SIG-M5 treated with dmso at 0.1 percent for 504 hours (cell line): ENCODE measurements at regions not wholly inside any gene's neighbourhood (a gene's known extent, or its start where the extent isn't known, plus 50 kb on each side); places are given as distances from the start of the nearest gene placed in this dataset.

ENCODE experiments used
- DNase-seq: peaks from one replicate; lab custom pipeline; 2025; ENCODE audit not compliant: unreplicated experiment; lab: John Stamatoyannopoulos, UW

DNA sequence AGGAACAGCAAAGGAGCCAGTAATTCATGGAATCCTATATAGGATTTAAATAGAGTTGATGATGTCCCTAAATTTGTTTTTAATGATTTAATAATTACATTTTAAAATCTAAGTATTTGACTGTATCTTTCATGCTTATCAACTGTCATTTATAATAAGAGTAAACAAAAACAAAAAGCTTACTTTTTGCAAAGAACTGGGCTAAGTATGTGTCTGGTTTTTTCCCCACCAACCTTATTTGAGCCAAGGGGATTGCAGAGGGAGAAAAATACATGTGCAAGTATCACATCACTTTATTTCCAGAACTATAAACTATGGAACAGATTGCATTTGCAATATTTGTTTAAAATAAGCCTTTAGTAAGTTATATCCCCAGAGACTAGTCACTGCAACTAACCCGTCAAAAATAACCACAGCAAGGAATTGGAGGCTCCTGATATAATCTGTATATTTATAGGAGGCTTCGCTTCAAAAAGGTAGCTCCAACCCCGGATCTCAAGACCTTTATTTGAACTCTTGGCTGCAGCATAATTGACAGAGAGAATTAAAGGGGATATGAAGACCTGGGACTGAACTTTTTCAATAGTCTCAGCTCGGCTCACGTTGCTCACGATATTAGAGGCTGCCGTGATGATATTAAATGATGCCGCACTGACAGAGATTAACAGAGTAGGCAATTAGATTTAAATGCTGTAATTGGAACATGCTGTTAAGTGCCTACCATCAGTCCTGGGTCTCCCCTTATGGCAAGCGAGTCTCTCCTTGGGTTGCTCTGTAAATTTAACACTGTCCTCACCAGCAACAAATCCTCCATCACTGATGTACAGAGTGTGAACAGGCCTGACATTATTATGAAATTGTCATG is 329.1 kb upstream of the NFIA start:
- DNase-seq: no peak

DNA sequence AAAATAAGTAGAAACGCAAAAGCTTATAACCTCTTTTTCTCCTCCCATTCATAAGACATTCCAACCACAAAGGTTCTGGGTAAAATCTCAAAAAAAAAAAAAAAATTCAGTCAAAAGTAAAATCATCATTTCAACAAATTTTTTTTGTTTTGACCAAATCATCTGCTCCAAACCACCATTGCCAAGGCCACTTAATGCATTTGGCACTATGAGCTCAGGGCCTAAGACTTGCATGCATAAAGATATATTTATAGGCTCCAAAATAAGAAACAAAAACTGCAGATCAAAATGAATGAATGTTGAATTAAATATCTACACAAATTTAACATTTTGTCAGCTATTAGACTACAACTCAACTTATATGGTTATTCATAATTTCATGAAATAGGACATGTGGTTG is 331.1 kb upstream of the NFIA start:
- no peak for DNase-seq

DNA sequence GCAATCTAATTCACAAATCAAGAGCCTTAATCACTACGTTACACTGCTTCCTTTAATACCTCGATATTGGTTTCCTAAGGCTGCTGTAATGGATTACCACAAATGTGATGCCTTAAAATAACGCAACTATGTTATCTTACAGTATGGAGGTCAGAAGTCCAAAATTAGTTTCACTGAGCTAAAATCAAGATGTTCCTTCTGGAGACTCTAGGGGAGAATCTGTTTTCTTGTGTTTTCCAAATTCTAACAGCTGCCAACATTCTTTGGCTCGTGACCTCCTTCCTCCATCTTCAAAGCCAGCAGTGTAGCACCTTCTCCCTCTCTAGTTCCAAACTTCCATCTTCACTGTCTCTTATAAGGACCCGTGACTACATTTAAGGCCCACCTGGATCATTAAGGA is 335.0 kb upstream of the NFIA start:
- no peak for DNase-seq

DNA sequence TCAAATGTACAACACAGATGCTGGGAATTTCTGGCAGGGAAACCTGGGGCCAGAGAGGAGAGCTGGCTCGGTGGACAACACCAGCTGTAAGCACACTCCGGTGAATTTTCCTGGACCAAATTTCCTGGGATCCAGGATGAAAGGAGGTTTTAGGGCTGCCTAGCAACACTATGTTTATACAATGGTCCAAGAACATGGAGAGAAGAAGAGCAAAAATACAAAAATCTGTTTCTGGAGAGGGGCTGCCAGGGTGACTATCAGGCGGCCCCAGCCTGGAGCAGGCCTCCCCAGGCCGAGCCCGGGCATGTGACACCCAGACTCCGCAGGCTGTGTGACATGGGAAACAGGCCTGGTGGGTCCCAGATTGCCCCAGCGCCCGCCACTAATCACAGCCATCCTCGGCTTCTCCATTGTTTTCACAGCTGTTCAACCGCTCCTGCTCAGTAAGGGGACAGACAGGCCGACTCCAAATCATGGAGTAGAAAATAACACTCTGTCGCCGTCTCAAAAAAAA is 336.0 kb upstream of the NFIA start:
- no peak for DNase-seq

DNA sequence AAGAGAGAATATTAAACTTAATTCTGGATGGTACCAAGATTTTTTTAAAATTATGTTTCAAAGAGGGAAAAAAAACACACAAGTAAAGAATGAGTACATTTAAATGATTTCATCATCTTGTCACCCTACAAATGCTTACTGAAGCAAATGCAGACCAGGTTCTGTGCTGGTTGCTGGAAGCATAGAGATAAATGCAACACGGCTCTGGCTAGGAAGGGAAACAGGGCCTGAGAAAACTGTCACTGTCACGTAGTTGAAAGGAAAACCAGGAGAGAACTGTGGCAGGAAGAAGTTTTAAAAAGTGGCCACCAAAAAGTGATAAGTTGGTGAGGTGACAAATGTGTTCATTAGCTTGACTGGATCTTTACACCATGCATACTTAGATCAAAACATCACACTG is 336.9 kb upstream of the NFIA start:
- no peak for DNase-seq

DNA sequence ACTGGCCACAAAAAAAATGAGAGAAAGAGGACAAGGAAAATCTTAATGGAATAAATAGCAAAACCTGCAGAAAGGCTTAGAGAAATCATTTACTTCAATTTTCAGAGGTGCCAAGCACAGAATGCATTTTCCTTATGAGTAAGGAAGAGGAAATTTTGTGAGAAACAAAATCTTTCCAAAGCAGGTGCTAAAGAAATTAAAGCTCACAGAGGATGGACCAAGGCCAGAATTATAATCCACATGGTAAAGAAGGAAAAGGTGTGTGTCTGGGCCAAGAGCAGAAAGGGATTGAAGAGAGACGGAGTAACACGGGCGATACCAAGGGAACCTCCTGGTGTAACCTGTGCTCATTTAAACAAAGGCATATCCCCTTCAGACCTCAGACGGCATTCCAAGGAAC is 340.0 kb upstream of the NFIA start:
- DNase-seq: no peak

DNA sequence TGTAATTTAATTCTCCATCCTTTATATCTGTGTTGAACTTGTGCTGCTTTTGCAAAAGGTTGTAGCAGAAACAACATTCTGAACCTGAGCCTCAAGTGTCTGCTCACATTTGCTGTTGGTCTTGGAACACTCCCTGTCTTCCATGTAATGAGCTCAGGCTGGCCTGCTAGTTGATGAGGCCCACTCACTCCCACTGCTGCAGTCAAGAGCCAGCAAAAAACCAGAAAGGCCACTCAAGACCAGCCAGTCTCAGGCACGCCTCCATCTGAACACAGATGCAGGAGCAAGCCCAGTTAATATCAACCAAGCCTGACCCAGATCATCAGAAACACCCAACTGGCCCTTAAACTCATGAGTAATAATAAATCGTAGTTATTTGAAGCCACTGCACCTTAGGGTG is 342.2 kb upstream of the NFIA start:
- no peak for DNase-seq

DNA sequence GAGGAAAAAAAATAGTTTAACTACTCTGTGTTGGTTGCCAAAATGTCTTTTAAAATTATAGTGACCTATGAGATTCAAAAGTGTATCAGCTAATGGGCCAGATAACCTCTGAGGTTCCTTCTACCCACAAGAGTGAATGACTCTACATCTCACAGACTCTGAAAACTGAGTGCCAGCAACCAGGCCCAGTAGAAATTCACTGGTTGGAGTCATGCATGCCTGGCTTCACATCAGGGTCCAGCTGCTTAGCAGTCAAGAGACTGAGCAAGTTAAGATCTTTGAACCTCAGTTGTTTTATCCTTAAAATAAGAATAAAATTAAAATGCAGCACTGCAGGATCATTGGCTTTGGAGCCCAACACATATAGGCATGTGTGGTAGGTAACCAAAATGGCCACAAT is 342.6 kb upstream of the NFIA start:
- no peak for DNase-seq

DNA sequence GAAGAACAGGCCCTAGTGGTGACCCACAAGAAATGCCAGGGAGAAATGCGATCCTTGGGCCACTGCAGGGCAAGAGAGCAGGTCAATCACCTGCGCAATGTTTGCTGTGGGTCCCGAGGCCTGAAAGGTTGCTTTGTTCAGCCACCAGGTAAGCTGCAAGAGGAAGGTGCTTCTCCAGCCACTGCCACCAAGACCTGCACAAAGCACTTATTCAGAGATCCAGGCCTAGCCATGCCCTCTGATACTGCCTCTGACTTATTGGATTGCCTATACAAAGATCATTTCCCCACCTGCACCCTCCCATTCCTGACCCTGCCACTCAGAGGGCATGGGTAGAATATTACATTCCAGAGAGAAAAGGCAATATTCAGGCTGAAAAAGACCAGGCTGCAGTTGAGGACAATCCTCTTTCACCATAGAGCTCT is 349.4 kb upstream of the NFIA start:
- no peak for DNase-seq

DNA sequence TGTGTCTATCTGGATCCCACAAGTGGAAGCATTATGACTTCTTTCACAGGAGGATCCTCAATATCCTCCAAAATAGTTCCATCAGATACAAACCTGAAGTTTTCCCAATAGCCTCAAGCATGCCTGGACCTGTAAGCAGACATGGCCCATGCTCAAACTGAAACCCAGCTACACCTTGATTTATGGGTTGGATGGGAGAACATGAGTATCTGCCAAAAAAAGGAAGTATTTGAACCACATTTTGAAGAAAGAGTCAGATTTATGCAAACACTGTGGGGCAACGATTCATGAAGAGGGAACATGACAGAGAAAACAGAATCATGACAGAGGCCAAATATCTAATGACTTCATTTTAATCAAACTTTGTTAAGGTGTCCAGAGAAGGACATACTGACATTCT is 351.0 kb upstream of the NFIA start:
- no peak for DNase-seq

DNA sequence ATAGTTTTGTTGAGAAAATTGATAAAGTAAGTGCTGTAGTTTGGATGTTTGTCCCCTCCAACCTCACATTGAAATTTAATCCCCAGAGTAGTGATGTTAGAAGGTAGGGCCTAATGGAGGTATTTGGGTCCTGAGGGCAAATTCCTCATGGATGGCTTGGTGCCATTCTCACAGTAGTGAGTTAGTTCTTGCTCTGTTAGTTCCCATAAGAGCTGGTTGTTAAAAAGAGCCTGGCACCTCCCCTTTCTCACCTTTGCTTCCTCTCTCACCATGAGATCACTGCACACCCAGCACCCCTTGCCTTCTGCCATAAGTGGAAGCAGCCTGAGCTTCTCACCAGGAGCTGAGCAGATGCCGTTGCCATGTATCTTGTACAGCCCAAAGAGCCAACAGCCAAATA is 354.8 kb upstream of the NFIA start:
- DNase-seq: no peak

DNA sequence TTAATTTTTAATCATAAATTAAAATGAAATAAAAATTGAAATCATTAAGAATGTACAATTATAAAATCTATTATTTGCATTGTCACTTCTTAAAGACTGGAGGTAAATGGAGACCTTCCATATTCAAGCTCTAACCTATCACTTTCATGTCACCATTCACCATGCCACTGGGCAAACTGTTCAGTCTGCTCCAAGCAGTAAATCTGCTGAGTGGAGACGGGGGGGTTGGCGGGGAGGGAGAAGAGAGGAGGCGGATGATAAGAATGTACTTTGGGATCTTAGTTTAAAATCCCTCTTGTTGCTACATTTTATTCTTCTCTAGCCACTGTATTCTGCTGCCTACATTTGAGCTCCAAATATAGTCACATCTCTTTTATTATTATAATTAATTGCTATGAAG is 365.9 kb upstream of the NFIA start:
- no peak for DNase-seq

DNA sequence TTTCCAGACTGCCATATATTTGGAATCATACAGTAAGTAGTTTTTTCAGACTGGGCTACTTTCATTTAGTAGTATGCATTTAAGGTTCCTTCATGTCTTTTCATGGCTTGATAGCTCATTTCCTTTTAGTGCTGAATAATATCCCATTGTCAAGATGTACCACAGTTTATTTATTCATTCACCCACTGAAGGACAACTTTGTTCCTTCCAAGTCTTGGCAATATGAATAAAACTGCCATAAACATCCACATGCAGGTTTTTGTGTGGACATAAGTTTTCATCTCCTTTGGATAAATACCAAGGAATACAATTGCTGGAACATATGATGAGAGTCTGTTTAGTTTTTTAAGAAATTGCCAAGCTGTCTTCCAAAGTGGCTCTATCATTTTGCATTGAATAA is 366.4 kb upstream of the NFIA start:
- DNase-seq: no peak

DNA sequence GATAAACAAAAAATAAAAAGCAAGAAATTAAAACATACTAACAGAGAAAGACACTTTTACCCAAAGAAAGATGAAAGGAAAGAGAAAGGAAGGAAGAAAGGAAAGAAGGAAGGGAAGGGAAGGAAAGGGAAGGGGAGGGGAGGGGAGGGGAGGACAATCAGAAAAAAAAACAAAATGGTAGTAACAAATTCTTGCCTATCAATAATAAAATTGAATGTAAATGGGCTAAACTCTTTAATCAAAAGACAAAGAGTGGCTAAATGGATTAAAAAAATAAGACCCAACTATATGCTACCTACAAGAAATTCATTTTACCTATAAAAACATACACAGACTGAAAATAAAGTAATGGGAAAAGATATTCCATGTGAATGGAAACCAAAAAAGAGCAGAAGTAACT is 372.9 kb upstream of the NFIA start:
- DNase-seq: no peak

DNA sequence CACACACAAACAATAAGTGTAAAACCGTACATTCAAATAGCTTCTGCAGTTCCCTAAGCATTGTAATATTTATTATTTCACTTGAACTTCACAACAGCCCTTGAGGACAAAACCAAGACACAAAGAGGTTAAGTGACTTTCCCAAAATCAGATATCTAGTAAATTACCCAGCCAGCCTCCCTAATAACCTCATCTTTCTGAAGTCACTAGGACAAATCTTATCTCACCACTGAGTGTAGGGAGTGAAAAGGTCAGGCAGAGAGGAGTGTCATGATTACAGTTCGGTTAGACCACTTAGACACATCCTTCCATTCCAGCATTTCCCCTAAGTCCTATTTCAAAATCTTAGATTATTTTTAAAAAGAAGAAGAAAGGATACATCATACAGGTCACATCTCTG is 377.3 kb upstream of the NFIA start:
- DNase-seq: no peak

DNA sequence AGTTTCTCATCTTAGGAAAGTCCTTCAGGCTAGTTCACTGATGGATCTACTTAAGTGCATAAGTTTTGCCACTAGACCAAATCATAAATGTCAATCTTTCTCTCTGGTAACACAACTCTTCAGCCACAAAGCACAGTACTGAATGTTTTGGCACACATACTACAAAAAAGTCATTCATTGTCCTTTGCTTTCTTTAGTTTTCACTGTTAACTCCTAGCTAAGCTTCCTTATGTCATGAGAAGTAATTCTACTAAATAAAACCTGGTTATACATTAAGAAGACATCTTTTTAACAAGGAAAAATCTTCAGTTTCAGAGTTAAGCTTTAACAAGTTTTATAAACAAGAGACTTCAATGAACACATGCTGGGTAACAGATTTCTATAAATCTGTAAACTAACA is 379.2 kb upstream of the NFIA start:
- DNase-seq: no peak

DNA sequence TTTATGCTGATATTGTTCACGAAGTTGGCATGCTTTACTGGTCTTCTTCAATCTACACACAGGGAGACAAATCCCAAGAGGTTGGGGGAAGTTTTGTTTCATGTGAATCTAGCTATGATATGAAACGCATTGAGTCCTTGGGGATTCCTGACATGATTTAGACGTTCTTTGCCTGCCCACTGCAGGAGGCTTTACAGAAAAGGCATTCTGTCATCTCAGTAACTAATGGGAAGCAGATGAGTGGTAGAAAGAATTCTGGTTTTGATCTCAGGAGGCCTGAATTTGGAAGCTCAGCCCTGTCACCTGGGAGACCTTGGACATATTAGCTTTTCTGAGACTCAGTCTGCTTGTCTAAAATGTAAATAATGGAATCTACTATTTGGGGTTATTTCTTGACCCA is 383.0 kb upstream of the NFIA start:
- no peak for DNase-seq

DNA sequence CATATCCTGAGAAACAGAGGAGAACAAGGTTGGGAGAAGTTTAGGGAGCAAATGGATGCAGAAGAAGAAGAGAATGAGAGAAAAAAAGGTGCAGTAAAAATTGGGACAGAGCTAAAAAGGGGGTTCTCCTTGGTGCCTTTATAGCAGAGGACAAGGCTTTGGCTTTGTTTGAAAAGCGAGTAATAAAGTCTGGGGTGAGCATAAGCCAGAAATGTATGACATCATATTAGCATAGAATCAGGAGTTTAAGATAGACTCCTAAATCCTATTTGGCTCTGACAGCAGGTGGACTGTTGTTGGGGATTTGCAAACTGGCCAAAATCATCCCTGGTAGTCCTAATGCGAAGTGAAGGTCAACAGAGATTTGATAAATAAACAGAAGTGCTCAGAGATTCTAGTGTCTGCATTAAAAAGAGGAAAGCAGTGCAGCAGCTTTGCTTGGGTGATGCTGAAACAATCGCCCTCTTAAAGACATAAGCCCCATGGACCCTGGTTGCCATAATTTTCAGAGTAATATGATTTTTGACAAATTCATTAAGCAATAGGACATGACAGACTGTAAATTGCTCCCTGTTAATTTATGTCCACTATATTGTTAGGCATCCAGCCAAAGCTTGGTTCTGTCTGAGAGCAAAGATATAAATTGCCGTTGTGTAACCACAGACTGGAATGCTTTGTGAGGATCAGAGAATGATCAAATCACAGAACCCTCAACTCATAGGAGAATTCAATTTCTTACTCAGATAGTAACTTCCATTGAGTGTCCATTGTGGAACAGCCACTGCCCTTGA is 385.0 kb upstream of the NFIA start:
- DNase-seq: no peak

DNA sequence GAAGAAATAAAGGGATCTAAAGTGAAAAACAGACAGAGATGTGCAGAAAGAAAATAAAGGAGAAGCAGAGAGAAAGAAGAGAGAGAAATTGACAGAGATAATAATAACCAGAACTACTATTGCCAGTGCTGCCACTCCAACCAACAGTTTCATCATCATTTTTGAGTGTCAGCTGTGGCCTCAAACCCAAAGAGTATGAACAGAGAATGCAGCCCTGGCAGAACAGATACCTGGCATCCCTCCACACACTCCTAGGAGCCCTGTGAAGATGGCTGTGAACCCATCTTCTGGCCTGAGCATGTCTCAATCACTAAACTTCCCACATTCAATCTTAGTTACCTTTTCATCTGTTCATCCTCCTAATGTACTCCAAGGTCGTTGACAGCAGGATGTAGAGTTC is 385.8 kb upstream of the NFIA start:
- no peak for DNase-seq

DNA sequence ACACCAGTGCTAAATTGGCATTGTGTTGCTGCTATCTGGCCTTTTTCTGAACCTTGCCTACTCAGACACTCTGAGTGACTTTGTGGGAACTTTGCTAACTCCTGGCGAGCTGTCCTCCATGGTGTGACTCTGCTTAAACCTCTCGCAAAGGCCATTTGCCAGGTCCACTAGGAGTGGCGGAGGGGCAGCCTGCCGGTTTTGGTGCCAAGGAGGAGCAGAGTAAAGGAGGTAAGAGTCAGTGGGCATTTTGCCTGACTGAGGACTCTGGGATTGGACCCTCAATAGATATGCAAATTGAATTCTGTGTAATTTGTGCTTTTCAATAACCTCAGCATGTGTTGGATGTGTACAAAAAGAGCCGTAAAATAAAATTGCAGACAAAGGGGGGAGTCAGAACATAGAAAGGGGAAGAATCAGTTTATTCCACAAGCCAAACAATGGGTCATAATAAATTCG is 386.6 kb upstream of the NFIA start:
- no peak for DNase-seq

DNA sequence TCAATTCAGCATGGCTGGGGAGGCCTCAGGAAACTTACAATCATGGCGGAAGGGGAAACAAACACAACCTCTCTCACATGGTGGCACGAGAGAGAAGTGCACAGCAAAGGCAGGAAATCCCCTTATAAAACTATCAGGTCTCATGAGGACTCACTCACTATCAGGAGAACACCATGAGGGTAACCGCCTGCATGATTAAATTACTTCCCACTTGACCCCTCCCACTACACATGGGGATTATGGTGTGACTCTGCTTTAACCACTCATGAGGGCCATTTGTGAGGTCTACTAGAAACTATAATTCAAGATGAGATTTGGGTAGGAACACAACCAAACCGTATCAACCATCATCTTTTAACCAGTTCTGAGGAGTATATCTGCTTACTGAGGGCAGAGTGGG is 387.4 kb upstream of the NFIA start:
- no peak for DNase-seq

DNA sequence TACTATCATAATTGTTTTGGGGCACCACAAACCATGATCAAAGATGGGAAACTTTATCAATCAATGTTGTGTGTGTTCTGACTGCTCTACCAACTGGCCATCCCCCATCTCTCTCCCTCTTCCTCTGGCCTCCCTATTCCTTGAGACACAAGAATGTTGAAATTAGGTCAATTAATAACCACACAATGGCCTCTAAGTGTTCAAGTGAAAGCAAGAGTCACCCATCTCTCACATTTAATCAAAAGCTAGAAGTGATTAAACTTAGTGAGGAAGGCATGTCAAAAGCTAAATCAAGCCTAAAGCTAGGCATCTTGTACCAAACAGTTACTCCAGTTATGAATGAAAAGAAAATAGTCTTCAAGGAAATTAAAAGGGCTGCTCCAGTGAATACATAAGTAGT is 390.3 kb upstream of the NFIA start:
- DNase-seq: no peak
